Neural cell (in vitro differentiated cells): ENCODE measurements at regions not wholly inside any gene's neighbourhood (a gene's known extent, or its start where the extent isn't known, plus 50 kb on each side); places are given as distances from the start of the nearest gene placed in this dataset.

ENCODE experiments used
- H2AFZ ChIP-seq: fragments of 200-600, 300-800 bp; sonication (generic), shearing (Covaris generic); 2 replicates; pipeline ENCODE4 v1.6.0; 2014; ENCODE audit warnings: low read depth, mild to moderate bottlenecking, antibody characterized with exemption, low read length, moderate library complexity
- H3F3A ChIP-seq: fragments of 200-600 bp; shearing (Covaris generic); 2 replicates; pipeline ENCODE4 v1.6.1; 2016; ENCODE audit warnings: mild to moderate bottlenecking, moderate library complexity, mixed read lengths, antibody characterized with exemption, low read length; ENCODE audit not compliant: insufficient read depth, poor library complexity, severe bottlenecking
- H3K27ac ChIP-seq: fragments of 200-600, 300-800 bp; sonication (generic), shearing (Covaris generic); 2 replicates; pipeline ENCODE4 v1.5.1; 2014; ENCODE audit warnings: mild to moderate bottlenecking, low read length, moderate library complexity
- H3K27me3 ChIP-seq: fragments of 300-800, 200-600 bp; sonication (generic), shearing (Covaris generic); 2 replicates; pipeline ENCODE4 v1.6.0; 2014; ENCODE audit warnings: mild to moderate bottlenecking, low read depth, low read length, moderate library complexity; ENCODE audit not compliant: insufficient read depth
- H3K36me3 ChIP-seq: fragments of 300-800, 200-600 bp; sonication (generic), shearing (Covaris generic); 2 replicates; pipeline ENCODE4 v1.5.1; 2014; ENCODE audit warnings: mild to moderate bottlenecking, antibody characterized with exemption, low read length, moderate library complexity; ENCODE audit not compliant: insufficient read depth
- H3K4me2 ChIP-seq: fragments of 300-800, 200-600 bp; sonication (generic), shearing (Covaris generic); 2 replicates; pipeline ENCODE4 v1.6.0; 2014; ENCODE audit warnings: mild to moderate bottlenecking, low read length
- H3K4me3 ChIP-seq: fragments of 300-800, 200-600 bp; sonication (generic), shearing (Covaris generic); 2 replicates; pipeline ENCODE4 v1.5.1; 2014; ENCODE audit warnings: mild to moderate bottlenecking, low read length, moderate library complexity
- H3K79me2 ChIP-seq: fragments of 200-600 bp; shearing (Covaris generic); replicated peaks from 2 replicates; pipeline ENCODE4 v1.6.0; 2014; ENCODE audit warnings: mild to moderate bottlenecking, low read length, moderate library complexity; ENCODE audit not compliant: insufficient read depth
- H3K9ac ChIP-seq: fragments of 300-800, 200-600 bp; sonication (generic), shearing (Covaris generic); 2 replicates; pipeline ENCODE4 v1.6.1; 2016; ENCODE audit warnings: mild to moderate bottlenecking, low read length, mixed read lengths
- H3K9me2 ChIP-seq: fragments of 200-600 bp; shearing (Covaris generic); 2 replicates; pipeline ENCODE4 v1.6.1; 2016; ENCODE audit warnings: mild to moderate bottlenecking, low read length, mixed read lengths; ENCODE audit not compliant: insufficient read depth
- H3K9me3 ChIP-seq: fragments of 200-600, 300-800 bp; sonication (generic), shearing (Covaris generic); 2 replicates; pipeline ENCODE4 v1.6.1; 2016; ENCODE audit warnings: mild to moderate bottlenecking, mixed run types, low read length, moderate library complexity, mixed read lengths
- H4K20me1 ChIP-seq: fragments of 200-600 bp; shearing (Covaris generic); 2 replicates; pipeline ENCODE4 v1.6.1; 2016; ENCODE audit warnings: mild to moderate bottlenecking, mixed run types; ENCODE audit not compliant: insufficient read depth
- EP300 ChIP-seq: fragments of 450-650 bp; conservative IDR thresholded peaks from 2 replicates; pipeline ENCODE4 v1.6.1; 2014; ENCODE audit warnings: antibody characterized with exemption, mild to moderate bottlenecking, moderate library complexity; ENCODE audit not compliant: poor library complexity, severe bottlenecking
- EZH2 ChIP-seq: fragments of 200-600, 300-800 bp; shearing (Covaris generic), sonication (generic); IDR thresholded peaks from 2 replicates; pipeline ENCODE4 v1.6.1; 2014; ENCODE audit warnings: antibody characterized with exemption, low read length, borderline replicate concordance, mild to moderate bottlenecking; ENCODE audit not compliant: insufficient read depth, poor library complexity, severe bottlenecking
- MXI1 ChIP-seq: fragments of 450-650 bp; conservative IDR thresholded peaks from 2 replicates; pipeline ENCODE4 v1.6.1; 2014; ENCODE audit warnings: antibody characterized with exemption, mild to moderate bottlenecking; ENCODE audit not compliant: poor library complexity, severe bottlenecking
- POLR2AphosphoS5 ChIP-seq: IDR thresholded peaks from 2 replicates; pipeline ENCODE4 v1.6.1; 2012
- RAD21 ChIP-seq: fragments of 450-650 bp; conservative IDR thresholded peaks from 2 replicates; pipeline ENCODE4 v1.6.1; 2014; ENCODE audit warnings: antibody characterized with exemption, mild to moderate bottlenecking, moderate library complexity
- SMC3 ChIP-seq: fragments of 450-650 bp; conservative IDR thresholded peaks from 2 replicates; pipeline ENCODE4 v1.6.1; 2014; ENCODE audit warnings: antibody characterized with exemption, mild to moderate bottlenecking, moderate library complexity; ENCODE audit not compliant: poor library complexity
- TAF1 ChIP-seq: IDR thresholded peaks from 2 replicates; pipeline ENCODE4 v1.6.1; 2012; ENCODE audit warnings: low read depth
- TF ChIP-seq, protein P1 (sequence below): fragments of 450-650 bp; IDR thresholded peaks from 2 replicates; pipeline ENCODE4 v1.5.1; 2014; ENCODE audit warnings: antibody characterized with exemption, mild to moderate bottlenecking, moderate library complexity; ENCODE audit not compliant: poor library complexity, severe bottlenecking
- TF ChIP-seq, protein P2 (sequence below): IDR thresholded peaks from 2 replicates; pipeline ENCODE4 v1.6.1; 2012; ENCODE audit warnings: borderline replicate concordance

DNA sequence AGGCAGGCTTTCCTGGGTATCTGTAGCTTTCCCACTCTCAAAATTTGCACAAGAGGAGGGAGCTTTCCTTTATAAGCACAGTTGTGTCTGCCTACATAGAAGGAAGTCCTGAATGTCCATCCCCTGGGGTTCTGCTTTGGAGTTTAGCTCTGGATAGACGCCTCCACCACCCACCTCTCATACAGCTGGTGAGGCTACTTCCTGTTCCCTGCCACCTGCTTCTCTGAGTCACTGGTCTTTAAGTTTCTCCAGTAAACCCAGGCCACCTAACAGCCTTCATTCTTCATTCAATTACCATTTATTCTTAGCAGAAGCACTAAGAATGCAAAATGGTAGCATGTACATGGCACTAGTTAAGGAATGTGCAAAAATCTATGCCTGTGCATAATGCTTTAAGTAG lies 407.8 kb downstream of the CDH2 start:
- no peaks in the 10 kb centered on the region for H3F3A ChIP-seq
- TF ChIP-seq, protein P1, sequence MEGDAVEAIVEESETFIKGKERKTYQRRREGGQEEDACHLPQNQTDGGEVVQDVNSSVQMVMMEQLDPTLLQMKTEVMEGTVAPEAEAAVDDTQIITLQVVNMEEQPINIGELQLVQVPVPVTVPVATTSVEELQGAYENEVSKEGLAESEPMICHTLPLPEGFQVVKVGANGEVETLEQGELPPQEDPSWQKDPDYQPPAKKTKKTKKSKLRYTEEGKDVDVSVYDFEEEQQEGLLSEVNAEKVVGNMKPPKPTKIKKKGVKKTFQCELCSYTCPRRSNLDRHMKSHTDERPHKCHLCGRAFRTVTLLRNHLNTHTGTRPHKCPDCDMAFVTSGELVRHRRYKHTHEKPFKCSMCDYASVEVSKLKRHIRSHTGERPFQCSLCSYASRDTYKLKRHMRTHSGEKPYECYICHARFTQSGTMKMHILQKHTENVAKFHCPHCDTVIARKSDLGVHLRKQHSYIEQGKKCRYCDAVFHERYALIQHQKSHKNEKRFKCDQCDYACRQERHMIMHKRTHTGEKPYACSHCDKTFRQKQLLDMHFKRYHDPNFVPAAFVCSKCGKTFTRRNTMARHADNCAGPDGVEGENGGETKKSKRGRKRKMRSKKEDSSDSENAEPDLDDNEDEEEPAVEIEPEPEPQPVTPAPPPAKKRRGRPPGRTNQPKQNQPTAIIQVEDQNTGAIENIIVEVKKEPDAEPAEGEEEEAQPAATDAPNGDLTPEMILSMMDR: no peak
- TF ChIP-seq EZH2 (no peak), SMC3 (no peak), EP300 (no peak), POLR2AphosphoS5 (no peak), RAD21 (no peak), MXI1 (no peak), TAF1 (no peak)
- TF ChIP-seq, protein P2, sequence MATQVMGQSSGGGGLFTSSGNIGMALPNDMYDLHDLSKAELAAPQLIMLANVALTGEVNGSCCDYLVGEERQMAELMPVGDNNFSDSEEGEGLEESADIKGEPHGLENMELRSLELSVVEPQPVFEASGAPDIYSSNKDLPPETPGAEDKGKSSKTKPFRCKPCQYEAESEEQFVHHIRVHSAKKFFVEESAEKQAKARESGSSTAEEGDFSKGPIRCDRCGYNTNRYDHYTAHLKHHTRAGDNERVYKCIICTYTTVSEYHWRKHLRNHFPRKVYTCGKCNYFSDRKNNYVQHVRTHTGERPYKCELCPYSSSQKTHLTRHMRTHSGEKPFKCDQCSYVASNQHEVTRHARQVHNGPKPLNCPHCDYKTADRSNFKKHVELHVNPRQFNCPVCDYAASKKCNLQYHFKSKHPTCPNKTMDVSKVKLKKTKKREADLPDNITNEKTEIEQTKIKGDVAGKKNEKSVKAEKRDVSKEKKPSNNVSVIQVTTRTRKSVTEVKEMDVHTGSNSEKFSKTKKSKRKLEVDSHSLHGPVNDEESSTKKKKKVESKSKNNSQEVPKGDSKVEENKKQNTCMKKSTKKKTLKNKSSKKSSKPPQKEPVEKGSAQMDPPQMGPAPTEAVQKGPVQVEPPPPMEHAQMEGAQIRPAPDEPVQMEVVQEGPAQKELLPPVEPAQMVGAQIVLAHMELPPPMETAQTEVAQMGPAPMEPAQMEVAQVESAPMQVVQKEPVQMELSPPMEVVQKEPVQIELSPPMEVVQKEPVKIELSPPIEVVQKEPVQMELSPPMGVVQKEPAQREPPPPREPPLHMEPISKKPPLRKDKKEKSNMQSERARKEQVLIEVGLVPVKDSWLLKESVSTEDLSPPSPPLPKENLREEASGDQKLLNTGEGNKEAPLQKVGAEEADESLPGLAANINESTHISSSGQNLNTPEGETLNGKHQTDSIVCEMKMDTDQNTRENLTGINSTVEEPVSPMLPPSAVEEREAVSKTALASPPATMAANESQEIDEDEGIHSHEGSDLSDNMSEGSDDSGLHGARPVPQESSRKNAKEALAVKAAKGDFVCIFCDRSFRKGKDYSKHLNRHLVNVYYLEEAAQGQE: no peak

DNA sequence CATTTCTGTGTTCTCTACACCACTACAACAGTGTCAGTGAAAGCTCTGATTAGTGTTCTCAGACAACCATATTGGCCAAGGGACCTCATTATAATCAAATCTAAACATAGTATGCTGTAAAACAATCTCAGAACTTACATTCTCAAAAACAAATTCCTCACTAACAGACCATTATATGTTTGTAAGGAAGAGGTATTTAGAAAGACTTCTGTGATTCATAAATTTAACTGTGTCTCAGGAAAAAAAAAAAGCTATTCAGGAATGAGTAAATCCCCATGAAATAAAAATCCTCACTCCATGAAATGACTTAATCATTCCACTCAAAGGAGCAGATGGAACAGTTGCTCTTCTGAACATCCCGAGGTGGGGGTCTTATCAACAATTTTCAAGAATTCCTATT lies 413.0 kb downstream of the CDH2 start:
- H4K20me1 ChIP-seq: no peaks in the 10 kb centered on the region
- H3F3A ChIP-seq: no peaks in the 10 kb centered on the region
- no peaks in the 10 kb centered on the region for H3K27me3 ChIP-seq
- no peak for TF ChIP-seq MXI1
- TF ChIP-seq POLR2AphosphoS5: no peak
- TF ChIP-seq EZH2: no peak
- TF ChIP-seq SMC3: no peak
- TF ChIP-seq RAD21: no peak
- TF ChIP-seq EP300: no peak
- no peaks in the 10 kb centered on the region for H3K9me2 ChIP-seq
- no peak overlapping the region for H3K27ac ChIP-seq
- H3K79me2 ChIP-seq: no peaks in the 10 kb centered on the region
- no peak overlapping the region for H3K4me3 ChIP-seq
- no peaks in the 10 kb centered on the region for H3K36me3 ChIP-seq
- no peak overlapping the region for H3K9ac ChIP-seq
- H3K9me3 ChIP-seq: no peaks in the 10 kb centered on the region
- H3K4me2 ChIP-seq: no peak overlapping the region
- H2AFZ ChIP-seq: no peak overlapping the region

More for the DNA sequence above, 407.8 kb downstream of the CDH2 start:
- no peaks in the 10 kb centered on the region for H3K79me2 ChIP-seq
- no peak overlapping the region for H3K4me2 ChIP-seq
- no peak overlapping the region for H2AFZ ChIP-seq
- H4K20me1 ChIP-seq: no peaks in the 10 kb centered on the region
- no peak overlapping the region for H3K9ac ChIP-seq
- no peaks in the 10 kb centered on the region for H3K9me2 ChIP-seq
- H3K27me3 ChIP-seq: no peaks in the 10 kb centered on the region
- H3K27ac ChIP-seq: no peak overlapping the region
- no peaks in the 10 kb centered on the region for H3K36me3 ChIP-seq
- H3K9me3 ChIP-seq: no peaks in the 10 kb centered on the region
- H3K4me3 ChIP-seq: no peak overlapping the region

DNA sequence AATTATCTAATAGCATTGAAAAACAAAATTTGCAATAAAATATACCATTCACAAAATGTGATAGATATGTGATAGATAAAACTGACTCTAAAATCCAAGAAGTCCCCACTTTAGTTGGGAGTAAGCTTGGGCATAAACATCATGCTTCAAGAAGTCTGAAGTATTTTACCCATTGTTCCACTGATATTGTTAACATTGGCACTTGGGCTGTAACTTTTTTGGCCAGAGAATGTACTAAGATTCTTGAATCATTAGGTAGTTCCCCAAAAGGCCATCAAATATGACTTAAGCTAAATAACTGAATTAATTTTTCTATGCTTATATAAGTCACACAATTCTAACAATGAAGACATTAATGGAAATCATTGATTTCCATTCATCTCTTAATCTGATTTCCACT lies 413.6 kb downstream of the CDH2 start:
- Histone ChIP-seq H3K27me3 (no peaks in the 10 kb centered on the region), H2AFZ (no peak overlapping the region), H3K9ac (no peak overlapping the region), H3K4me2 (no peak overlapping the region), H4K20me1 (no peaks in the 10 kb centered on the region), H3K36me3 (no peaks in the 10 kb centered on the region), H3K4me3 (no peak overlapping the region), H3K79me2 (no peaks in the 10 kb centered on the region), H3F3A (no peaks in the 10 kb centered on the region), H3K27ac (no peak overlapping the region), H3K9me2 (no peaks in the 10 kb centered on the region), H3K9me3 (no peaks in the 10 kb centered on the region)
- TF ChIP-seq MXI1: no peak
- no peak for TF ChIP-seq TAF1
- TF ChIP-seq, protein P2: no peak
- no peak for TF ChIP-seq RAD21
- TF ChIP-seq SMC3: no peak
- TF ChIP-seq EP300: no peak
- TF ChIP-seq EZH2: no peak
- TF ChIP-seq, protein P1: no peak
- no peak for TF ChIP-seq POLR2AphosphoS5
